ENCODE measurements at regions not wholly inside any gene's neighbourhood (a gene's known extent, or its start where the extent isn't known, plus 50 kb on each side); places are given as distances from the start of the nearest gene placed in this dataset.

GRCh38 chr13:111045170-111045569 is 69.9 kb upstream of the ARHGEF7 start:
- no peak for DNase-seq (ENCODE audit: low spot score)
- no peak for TF ChIP-seq CTCF (IDR thresholded peaks at IDR 0.05; ENCODE audit: extremely low read depth, insufficient read depth, missing control alignments)
- in situ Hi-C loops (cut with MboI; ENCODE audit: low pct_unique_long_range_greater_than_20kb, low sequenced_read_pairs, unreplicated experiment) = no loop called here

GRCh38 chr13:111044087-111044830 is 70.9 kb upstream of the ARHGEF7 start:
- TF ChIP-seq CTCF (IDR thresholded peaks at IDR 0.05; ENCODE audit: extremely low read depth, insufficient read depth, missing control alignments) = no peak
- no peak for DNase-seq (ENCODE audit: low spot score)
- in situ Hi-C loops (cut with MboI; ENCODE audit: low pct_unique_long_range_greater_than_20kb, low sequenced_read_pairs, unreplicated experiment) = no loop called here

- no peak for TF ChIP-seq CTCF (IDR thresholded peaks at IDR 0.05; ENCODE audit: extremely low read depth, insufficient read depth, missing control alignments)
- DNase-seq (ENCODE audit: low spot score) = no peak
- in situ Hi-C loops (cut with MboI; ENCODE audit: low pct_unique_long_range_greater_than_20kb, low sequenced_read_pairs, unreplicated experiment) = no loop called here
Measured at GRCh38 chr13:111043575-111043982, 71.5 kb upstream of the ARHGEF7 start.

- TF ChIP-seq CTCF (IDR thresholded peaks at IDR 0.05; ENCODE audit: extremely low read depth, insufficient read depth, missing control alignments) = no peak
- in situ Hi-C loops (cut with MboI; ENCODE audit: low pct_unique_long_range_greater_than_20kb, low sequenced_read_pairs, unreplicated experiment) = no loop called here
- DNase-seq (ENCODE audit: low spot score) = no peak
Measured at GRCh38 chr13:111042661-111043226, 72.4 kb upstream of the ARHGEF7 start.

- TF ChIP-seq CTCF (IDR thresholded peaks at IDR 0.05; ENCODE audit: extremely low read depth, insufficient read depth, missing control alignments) = no peak
- no peak for DNase-seq (ENCODE audit: low spot score)
- in situ Hi-C loops (cut with MboI; ENCODE audit: low pct_unique_long_range_greater_than_20kb, low sequenced_read_pairs, unreplicated experiment) = no loop called here
Measured at GRCh38 chr13:111040830-111041229, 74.3 kb upstream of the ARHGEF7 start.

GRCh38 chr13:111039735-111040134 is 75.4 kb upstream of the ARHGEF7 start:
- in situ Hi-C loops (cut with MboI; ENCODE audit: low pct_unique_long_range_greater_than_20kb, low sequenced_read_pairs, unreplicated experiment) = no loop called here
- no peak for TF ChIP-seq CTCF (IDR thresholded peaks at IDR 0.05; ENCODE audit: extremely low read depth, insufficient read depth, missing control alignments)
- DNase-seq (ENCODE audit: low spot score) = no peak

Measured in GM13977 (cell line).